HG02943 (cell line): ENCODE measurements at regions not wholly inside any gene's neighbourhood (a gene's known extent, or its start where the extent isn't known, plus 50 kb on each side); places are given as distances from the start of the nearest gene placed in this dataset.
"Not testable (repeated sequence)": the region's sequence is repeated elsewhere in the genome, so short reads cannot be mapped to it uniquely, and the experiment has no call there.

Experiments used
- ATAC-seq: cut with Tn5 transposase; IDR thresholded peaks from one replicate; pipeline ENCODE4 v1.9.1; 2021; ENCODE audit warnings: mild to moderate bottlenecking, low read depth, moderate library complexity; ENCODE audit not compliant: unreplicated experiment

- no peak for ATAC-seq
These were observed 1195.3 kb upstream of the SEMA6A start for GRCh38 chr5:117769877-117770276.

DNA sequence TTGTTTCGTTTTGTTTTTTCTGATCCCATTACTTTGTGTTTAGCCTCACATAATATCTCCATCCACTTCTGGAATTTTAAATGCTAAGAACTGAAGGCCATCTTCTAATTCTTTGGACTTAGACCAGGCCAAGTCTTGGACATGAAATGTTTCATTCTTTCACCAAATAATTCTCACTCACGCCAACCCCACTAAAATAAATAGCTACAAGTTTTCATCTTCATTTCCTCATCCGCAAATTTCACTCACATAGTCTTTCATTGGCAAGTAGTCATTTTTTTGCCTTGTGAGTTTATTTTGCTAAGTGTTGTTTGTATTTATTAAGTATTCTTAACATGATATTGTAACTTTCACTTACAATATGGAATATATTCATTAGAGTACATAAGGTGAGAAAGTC, 1188.6 kb upstream of the SEMA6A start:
- ATAC-seq: no peak

DNA sequence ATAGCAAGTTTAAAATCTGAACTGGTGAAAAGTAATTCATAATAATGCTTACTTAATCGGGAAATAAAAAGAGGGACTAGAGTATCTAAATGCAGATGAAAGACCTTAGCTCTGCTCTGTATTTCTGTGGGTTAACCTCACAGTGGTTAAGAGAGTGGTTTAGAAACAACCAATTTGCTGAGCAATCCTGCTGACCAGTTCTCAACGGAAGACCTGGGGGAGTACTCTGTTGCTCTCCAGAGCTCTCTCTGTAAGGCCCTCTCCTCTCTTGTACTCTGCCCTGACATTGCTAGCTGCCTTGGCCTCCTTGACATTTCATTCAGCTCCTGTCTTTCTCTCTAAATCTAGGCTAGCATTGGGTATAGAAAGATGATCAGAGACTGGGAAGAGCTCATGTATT, 1186.6 kb upstream of the SEMA6A start:
- no peak for ATAC-seq

GRCh38 chr5:117759849-117760499, 1185.4 kb upstream of the SEMA6A start:
- ATAC-seq: no peak

DNA sequence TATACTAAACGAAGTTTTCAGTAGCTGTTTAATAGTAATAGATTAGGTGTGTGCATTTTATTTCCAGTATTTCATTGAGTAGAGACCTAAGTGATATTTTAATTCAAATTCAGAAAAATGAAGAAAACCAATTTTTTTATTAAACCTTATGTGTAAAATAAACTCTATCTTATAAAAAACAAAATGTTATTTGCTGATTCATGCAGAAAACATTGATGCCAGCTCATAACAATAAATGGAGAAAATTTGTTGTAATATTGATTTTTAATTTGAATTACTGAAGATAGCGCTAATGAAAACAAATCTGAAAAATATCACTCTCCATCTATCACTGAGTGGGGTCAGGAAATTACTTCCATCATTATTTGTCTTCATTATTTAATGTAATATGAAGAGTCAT, 1177.8 kb upstream of the SEMA6A start:
- no peak for ATAC-seq

- no peak for ATAC-seq
These were observed 1173.7 kb upstream of the SEMA6A start for GRCh38 chr5:117748336-117748735.

- ATAC-seq: no peak
These were observed 1168.7 kb upstream of the SEMA6A start for GRCh38 chr5:117743337-117743736.

DNA sequence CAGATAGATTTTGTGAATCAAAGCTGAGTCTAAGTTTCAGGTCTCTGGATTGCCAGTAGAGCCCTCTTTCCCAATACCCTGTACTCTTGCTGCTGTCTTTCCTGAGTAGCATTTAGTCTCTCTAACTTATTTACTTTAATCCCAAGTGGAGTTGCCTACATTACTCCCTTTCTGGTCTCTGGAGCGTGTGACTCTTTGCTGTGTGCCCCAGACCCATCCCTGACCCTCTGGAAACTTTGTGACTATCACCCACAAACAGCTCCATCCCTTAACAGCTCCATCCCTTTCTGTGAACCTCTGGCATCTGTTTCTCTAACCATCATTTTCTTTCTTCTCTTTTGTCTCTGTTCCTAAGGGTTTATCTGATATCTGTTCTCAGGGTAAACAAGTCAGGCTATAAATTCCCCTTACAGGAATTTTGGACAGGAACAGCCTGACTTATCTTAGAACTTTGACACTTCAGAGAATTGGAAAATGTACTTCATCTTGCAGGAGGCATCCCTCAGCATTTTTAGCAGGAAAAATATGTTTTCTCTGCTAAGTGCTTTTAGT, 1167.1 kb upstream of the SEMA6A start:
- ATAC-seq: no peak

GRCh38 chr5:117740268-117740667, 1165.6 kb upstream of the SEMA6A start:
- ATAC-seq: no peak

DNA sequence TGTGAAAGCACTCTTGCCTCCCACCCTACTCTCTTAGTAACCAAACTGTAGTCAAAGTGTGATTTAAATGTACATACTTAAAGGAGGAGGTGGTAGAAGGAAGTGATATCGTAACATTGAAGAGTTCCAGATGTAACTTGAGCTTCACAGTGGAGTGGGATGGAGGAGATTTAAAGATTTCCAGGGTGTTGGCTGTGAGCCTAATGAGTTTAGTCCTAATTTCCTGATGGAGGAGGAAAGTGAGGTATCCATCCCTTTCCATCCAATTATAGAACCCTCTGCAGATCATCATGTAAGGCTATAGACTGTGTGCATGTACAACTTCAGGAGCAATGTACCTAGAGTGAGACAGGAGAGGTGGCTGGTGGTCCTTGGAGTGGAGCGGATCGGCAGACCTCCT, 1163.9 kb upstream of the SEMA6A start:
- ATAC-seq: no peak

DNA sequence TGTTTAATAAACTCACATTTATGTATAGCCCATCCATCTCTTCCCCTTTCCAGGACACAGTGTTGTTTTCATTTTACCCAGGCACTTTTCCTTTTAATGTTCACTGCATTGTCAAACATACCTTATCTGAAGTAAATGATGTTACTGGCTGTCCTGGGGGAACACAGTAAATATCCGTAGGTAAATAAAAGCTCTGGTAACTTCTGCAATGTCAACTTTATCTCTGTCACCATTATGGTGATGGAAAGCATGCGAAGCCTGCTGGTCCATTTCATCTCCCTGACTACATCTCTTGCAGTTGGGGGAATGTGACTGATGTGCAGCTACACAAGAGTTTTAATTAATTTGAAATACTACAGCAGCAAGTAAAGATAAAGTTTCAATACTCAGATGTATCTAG, 1162.1 kb upstream of the SEMA6A start:
- no peak for ATAC-seq

DNA sequence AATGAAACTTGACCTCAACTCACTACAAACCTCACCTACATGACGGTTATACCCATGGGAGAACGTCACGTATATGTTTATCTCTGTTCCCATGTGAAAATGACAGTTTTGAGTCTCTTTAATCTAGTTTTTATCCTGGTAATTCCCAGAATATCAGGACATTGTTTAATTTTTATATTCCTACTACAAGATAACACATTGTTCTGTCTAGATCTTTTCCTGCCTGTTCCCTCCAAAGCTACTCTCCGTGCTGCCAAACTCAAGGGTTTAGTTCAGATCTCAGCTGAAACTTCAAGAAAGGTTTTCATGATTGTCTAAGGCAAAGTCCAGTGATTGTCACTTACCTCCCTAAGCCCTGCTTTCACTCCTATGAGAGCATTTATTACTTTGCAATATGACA, 1159.4 kb upstream of the SEMA6A start:
- ATAC-seq: no peak

DNA sequence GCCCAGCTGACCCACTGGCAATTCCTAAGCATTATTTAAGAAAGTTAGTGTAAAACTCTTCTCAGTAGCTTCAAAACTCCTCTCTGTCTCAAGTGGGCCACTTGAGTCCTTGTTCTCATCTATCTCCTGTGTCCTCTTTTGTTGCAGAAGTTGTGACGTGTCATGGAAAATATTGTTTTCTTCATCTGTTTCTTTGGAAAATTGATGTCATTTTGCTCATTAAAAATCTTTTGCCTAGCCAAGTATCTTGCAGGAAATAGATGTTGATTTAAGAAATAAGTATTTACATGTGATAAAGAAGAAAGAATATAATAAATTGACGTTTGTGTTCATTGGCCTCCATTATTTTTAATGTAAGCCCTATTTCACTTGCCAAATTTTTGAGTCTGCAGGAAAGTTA, 1158.4 kb upstream of the SEMA6A start:
- ATAC-seq: no peak

DNA sequence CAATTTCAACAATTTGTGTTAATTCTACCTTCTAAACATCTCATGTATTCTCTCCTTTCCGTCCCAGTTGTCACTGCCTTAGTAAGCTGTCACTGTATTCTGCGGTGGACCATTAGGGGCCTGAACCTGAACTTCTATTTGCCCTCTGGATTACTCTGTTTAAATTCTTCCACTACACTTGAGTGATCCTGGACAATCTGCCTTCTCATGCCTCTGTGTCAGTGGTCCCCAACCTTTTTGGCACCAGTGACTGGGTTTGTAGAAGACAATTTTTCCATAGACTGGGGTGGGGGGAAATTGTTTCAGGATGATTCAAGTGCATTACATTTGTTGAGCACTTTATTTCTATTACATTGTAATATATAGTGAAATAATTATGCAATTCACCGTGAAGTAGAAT, 1157.6 kb upstream of the SEMA6A start:
- no peak for ATAC-seq

- no peak for ATAC-seq
These were observed 1156.8 kb upstream of the SEMA6A start for GRCh38 chr5:117731446-117731845.

DNA sequence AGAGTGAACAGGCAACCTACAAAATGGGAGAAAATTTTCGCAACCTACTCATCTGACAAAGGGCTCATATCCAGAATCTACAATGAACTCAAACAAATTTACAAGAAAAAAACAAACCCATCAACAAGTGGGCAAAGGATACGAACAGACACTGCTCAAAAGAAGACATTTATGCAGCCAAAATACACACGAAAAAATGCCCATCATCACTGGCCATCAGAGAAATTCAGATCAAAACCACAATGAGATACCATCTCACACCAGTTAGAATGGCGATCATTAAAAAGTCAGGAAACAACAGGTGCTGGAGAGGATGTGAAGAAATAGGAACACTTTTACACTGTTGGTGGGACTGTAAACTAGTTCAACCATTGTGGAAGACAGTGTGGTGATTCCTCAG, 1146.2 kb upstream of the SEMA6A start:
- ATAC-seq: not testable (repeated sequence)

DNA sequence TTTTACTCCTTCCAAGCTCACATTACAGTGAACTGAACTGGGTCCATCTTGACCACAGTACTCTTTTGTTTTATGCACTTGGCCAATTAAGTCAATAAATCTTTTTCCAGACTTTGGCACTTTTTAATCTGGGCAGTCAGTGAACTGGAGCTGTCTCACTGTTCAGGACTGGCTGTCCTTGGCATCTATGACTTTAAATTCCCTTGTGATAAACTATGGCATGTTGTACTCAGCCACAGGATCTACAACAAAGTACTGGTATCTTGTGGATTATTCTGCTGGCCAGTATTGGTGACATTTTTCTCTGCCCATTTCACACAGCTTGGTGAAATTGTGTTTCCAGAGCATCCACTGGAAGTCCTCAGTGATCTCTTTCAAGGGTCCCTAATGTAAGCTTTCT, 1144.8 kb upstream of the SEMA6A start:
- no peak for ATAC-seq

GRCh38 chr5:117713585-117714198, 1139.1 kb upstream of the SEMA6A start:
- ATAC-seq: no peak

- no peak for ATAC-seq
These were observed 1126.4 kb upstream of the SEMA6A start for GRCh38 chr5:117701062-117701461.

DNA sequence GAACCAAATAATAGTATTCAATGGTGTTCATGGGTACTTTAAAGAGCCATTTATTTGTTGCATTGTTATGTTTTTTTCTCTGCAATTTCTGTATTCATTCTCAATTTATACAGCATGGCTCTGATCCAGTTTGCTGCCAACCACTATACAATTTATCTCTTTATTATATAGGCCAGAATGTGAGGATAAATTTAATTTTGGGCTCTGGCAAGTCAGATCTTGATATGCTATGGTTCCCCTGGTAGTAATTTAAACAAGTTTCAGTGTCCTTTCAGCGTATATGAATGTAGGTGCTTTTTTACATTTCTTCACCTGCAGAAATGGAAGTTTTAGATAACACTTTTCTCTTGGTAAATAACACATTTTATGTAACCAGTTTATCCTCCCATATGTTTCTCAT, 1118.0 kb upstream of the SEMA6A start:
- no peak for ATAC-seq

DNA sequence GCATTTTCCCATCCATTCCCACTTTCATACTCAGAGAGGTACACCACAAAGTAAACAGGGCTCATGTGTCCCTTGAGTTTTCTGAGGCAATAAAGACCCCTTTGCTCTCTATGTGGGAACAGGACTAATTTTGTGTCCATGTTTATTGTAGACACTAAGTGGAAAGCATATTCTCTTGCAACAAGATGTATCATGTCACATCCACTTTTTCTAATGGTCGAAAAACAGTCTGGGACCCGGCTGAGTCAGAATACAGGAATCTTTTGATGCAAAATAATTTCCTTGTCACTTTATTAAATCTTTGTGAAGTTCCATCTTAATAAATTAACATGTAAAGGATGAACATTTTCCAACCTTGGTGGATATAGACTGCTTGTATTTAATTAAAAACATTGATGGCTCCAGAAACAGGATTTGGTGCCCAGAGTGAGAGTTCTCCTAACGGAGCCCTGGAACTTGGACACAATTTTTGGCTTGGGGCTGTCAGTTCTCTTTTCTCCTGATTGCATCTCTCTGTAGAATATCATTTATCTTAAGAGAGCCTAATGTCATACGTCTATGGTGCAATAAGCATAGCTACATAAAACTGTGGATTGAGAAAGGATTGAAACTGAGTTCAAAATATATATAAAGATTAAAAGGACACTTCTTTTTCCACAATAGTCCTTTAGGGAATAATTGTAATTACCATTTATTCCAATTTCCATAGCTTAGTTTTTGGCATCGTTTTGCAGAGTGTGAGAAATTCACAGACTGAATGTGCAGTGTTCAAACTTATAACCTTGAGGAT, 1116.7 kb upstream of the SEMA6A start:
- ATAC-seq: no peak

GRCh38 chr5:117690612-117691011, 1116.0 kb upstream of the SEMA6A start:
- ATAC-seq: no peak
